ENCODE measurements at regions not wholly inside any gene's neighbourhood (a gene's known extent, or its start where the extent isn't known, plus 50 kb on each side); places are given as distances from the start of the nearest gene placed in this dataset.

- DNase-seq: no peak
Measured at GRCh38 chr1:96334236-96334557, 387.4 kb upstream of the PTBP2 start.

DNA sequence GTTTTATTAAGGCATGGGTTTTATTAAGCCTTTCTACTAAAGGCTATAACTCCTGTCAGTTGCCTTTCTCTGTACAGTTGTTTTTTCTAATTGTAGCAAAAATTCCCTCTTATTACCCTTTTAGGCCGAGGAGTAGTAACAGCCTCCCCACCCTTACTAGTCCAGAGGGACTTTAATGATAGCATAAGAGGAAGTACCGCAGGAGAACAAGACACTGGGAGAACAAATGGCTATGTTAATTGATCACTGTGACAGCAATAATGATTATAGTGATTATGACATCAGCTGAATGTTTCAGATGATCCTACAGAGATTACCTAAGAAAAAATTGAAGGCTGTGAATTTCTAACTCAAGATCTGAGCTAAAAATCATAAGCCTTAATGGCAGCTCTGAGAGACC, 383.0 kb upstream of the PTBP2 start:
- DNase-seq: no peak

GRCh38 chr1:96340686-96341085, 380.9 kb upstream of the PTBP2 start:
- DNase-seq: no peak

DNA sequence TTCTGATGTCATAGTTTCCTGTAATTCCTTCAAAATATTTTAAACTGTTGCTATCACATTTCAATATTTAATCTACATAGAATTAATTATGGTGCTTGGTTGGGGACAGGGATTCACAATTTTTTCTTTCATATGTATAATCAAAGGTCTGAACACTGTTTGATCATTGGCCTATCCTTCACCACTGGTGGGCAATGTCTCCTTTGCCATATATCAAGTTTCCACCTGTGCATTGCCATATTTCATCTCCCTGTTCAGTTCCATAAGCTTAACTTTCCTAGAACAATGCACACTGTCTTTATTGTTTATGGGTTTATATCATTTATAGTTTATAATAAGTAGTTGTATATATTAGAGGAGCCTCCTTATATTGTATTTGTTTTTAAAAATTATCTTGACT, 374.9 kb upstream of the PTBP2 start:
- DNase-seq: no peak

DNA sequence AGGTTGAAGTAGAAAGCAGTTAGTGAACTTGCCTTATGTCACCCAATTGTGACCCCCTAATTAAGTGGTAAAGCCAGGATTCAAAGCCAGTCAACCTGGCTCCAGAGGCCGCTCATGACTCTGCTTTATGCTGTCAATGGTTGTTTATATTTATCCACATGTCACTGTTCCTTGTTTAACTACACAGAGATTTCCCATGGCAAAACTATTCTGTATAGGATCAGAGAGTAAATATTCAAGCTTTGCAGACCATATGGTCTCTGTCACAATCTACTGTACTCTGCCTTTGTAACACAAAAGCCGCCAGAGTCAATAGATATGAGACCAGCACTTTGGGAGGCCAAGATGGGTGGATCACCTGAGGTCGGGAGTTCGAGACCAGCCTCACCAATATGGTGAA, 371.7 kb upstream of the PTBP2 start:
- DNase-seq: no peak

DNA sequence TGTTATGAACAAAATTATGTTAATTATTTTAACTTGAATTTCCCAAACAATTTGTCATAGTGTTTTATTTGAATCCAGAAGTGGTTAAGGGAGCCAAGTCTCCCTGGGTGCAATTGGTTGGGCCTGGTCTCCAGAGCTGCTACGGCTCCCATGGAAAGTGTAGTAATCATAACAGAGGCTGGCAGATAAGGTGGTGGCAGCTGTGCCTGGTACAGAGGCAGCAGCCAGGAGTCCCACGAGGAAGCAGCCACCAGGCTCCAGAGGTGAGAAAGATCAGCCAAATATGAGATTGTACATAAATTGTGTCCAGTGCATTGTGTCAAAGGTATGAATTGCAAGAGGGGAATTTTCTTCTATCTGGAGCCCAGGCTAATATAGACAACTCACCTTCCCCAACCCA, 368.9 kb upstream of the PTBP2 start:
- DNase-seq: no peak

DNA sequence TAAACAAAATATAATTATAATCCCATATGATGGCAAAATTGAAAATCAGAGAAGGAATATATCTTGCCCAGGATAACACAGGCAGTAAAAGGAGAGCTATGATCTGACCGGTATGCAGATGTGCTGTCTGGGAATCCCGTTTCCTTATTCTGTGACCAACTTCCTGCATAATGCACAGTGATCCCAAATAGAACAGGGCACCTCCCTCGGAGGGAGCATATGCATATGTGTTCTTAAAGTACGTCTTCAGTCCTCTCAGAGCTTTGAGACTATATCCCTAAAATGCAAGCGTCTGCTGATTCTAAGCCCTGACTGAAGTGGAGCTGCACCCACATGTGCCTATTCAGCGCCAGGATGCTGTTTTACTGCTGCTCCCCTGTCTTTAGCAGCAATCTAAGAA, 366.1 kb upstream of the PTBP2 start:
- no peak for DNase-seq

- no peak for DNase-seq
Measured at GRCh38 chr1:96355961-96356360, 365.6 kb upstream of the PTBP2 start.

DNA sequence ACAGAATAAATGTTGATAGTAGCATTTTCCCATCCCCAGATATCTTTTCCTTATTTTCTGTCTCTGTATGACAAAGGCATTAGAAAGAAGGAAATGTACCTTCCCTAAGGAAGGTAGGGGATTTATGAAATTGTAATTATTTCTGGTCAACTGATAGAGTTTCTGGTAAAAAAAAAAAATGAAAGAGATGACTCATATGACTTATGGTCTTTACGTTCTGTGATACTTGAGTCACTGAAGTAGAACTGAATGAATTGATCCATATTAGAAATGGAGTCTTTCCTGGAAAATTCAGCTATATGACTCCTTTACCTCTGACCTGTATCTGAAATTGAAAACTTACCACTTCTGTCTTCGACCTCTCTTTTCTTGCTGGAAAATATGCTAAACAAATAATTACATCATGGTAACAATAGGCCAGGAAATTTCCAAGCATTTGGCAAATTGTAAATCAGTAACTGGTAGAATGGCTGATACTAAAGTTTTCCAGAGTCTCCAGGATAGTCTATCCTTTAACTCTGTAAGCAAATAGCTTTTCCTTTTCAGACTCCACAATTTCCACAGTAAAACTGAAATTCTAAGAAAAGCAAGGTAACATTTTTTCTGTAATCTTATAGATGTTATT, 364.3 kb upstream of the PTBP2 start:
- DNase-seq: no peak

DNA sequence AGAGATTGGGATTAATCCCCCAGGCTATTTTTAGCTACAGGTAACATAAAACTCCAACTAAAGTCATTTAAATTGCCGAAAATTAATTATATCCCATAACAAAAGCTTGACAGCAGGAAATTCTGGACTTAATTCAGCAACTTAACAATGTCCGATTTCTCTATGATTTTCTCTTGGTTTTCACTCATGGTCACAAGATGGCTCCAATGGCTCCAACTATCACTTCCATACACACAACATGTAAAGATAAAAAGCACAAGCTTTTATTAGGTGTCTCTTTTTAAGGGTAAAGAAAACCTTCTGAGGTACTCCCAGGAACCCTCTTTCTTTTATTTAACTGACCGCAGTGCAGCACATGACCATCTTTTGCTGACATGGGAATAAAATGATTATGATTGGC, 363.5 kb upstream of the PTBP2 start:
- no peak for DNase-seq

- DNase-seq: no peak
Measured at GRCh38 chr1:96360036-96360795, 361.4 kb upstream of the PTBP2 start.

GRCh38 chr1:96361271-96361856, 360.2 kb upstream of the PTBP2 start:
- no peak for DNase-seq

GRCh38 chr1:96361961-96362360, 359.6 kb upstream of the PTBP2 start:
- no peak for DNase-seq

DNA sequence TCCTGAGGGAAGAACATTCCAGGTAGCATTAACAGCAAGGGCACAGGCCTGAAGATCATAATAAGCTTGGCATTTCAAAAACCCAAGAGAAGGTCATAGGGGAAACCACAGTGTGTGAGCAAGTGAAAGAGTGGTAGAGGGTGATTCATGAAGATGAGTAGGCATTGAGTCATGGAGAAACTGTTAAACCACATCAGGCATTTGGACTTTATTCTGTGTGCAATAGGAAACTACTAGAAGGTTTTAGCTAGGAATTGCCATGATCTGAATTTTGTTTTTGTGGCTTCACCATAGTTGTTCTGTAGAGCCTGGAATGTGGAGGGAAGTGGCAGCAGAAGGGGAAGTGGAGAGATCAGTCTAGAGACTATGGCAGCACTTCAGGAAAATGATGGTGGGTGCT, 359.0 kb upstream of the PTBP2 start:
- DNase-seq: no peak

DNA sequence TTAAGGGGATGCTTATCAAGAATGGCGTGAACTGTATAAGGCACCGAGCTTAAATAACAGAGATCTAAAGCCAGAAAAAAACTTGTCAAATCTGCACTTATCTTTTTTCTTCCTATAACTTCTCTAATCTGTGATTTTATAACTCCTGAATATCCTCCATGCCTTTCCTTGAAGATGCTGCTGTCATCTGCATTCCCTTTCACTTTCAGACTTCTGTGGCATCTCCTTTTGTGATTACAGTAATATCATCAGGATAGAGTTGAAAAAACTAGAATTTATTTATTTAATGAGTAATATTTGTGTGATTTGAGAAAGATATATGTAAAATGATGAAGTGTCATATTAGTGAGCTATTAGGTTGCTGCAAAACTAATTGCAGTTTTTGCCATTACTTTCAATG, 357.8 kb upstream of the PTBP2 start:
- no peak for DNase-seq

- no peak for DNase-seq
Measured at GRCh38 chr1:96364576-96364975, 357.0 kb upstream of the PTBP2 start.

- DNase-seq: no peak
Measured at GRCh38 chr1:96365076-96365475, 356.5 kb upstream of the PTBP2 start.

- DNase-seq: no peak
Measured at GRCh38 chr1:96365596-96366390, 355.8 kb upstream of the PTBP2 start.

DNA sequence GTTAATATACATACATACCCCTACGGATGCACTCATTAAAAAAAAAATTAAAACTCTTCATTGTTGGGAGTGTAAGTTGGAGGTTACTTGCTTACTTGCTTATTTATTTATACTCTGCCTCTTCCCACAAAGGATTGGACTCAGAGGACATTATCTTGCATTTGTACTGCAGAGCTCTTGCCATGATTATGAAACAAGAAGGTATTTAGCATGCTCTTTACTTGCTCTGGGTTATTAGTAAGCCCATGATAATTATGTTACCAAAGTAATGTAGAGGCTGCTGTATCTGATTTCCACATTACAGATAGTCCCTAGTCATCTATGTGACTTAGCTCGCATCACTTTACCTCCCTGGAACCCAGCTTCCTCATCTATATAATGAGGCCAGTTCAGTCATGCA, 355.1 kb upstream of the PTBP2 start:
- DNase-seq: no peak

DNA sequence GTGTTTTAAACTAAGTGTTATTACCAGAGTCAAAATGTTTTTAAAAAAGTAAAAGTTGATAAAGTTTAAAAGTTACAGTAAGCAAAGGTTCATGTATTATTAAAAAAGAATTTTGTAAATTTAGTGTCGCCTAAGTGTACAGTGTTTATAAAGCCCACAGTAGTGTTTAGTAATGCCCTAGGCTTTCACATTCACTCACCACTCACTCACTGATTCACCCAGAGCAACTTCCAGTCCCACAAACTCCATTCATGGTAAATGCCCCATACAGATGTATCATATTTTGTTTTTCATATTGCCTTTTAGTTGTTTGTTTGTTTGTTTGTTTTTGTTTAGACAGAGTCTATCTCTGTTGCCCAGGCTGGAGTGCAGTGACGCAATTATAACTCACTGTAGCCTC, 353.8 kb upstream of the PTBP2 start:
- no peak for DNase-seq

DNA sequence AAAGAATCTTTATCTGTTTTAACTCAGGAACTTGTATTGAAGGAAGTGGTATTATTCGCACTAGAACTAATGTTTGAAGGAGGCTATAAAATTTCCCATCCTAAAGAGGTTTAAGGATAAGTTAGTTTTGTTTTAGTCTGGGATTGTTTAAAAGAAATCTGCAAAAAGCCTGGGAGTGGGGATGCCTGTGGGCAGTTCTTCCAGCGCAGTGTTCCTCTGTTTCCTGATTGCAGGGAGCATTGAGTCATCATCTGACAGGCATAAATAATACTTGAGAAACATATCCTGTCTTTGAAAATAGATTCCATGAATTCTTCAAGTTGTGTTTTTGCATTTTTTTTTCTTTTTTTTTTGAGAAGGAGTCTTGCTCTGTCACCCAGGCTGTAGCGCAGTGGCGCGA, 350.8 kb upstream of the PTBP2 start:
- DNase-seq: no peak

GRCh38 chr1:96372881-96373280, 348.7 kb upstream of the PTBP2 start:
- DNase-seq: no peak

- DNase-seq: no peak
Measured at GRCh38 chr1:96374076-96374762, 347.4 kb upstream of the PTBP2 start.
